ENCODE measurements at regions not wholly inside any gene's neighbourhood (a gene's known extent, or its start where the extent isn't known, plus 50 kb on each side); places are given as distances from the start of the nearest gene placed in this dataset.

DNA sequence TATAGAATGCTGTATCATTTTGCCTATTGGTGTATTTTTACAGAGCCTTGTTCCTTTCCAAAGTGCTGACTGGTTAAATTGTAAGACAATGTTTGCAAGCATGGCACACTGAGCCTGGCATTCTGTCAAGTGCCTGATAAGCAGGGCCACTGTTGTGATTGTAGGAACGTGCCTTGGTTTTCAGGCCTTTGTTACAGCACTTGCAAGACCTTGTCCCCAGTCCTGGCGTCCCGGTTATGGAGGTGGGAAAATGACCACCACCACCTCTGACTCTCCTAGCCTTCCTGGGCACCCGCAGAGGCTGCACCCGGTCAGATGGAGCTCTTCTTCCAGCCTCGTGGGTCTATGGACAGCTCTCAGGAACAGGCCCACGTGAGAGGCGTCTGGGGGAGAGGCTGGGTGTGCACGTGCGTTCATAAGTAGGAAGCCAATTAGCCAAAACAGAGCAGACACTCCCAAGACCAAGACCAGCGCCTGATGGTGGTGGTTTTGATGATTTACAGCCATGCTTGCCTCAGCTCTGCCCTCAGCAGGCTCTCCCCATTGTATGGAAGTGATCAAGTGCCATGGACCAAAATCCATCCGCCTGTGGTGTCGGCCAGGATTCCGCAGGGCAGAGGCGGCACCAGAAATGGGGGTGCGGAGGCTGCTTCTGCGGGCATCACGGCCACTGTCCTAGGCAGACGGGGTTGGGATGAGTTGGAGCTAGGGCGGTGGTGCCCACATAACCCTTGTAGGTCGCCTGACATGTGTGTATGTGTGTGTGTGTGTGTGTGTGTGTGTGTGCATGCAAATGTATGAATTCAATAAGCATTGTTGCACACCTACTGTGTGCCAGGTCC lies 89.8 kb downstream of the RTL6 start:
- ChIA-PET CTCF (no interaction called here), RAD21 (ENCODE audit: low non-redundant PET in 1 of 2, low total read pairs in 2 of 2, uncharacterized antibody in 2 of 2, unreplicated experiment in 2 of 2) (no interaction called here), POLR2A (no interaction called here)
- Histone ChIP-seq H4K20me1 (ENCODE audit: insufficient read depth) (no peaks in the 10 kb centered on the region), H3K9me2 (ENCODE audit: insufficient read depth) (no peaks in the 10 kb centered on the region), H3K27me3 (ENCODE audit: insufficient read depth, low read length) (no peaks in the 10 kb centered on the region), H3K36me3 (ENCODE audit: control insufficient read depth in 1 of 2, insufficient read depth in 2 of 2, low read length in 2 of 2) (no peaks in the 10 kb centered on the region), H2AFZ (ENCODE audit: low read depth, low read length, poor library complexity, severe bottlenecking) (no peak overlapping the region), H3K4me2 (ENCODE audit: low read length) (no peak overlapping the region), H3K79me2 (ENCODE audit: insufficient read depth, low read length) (no peaks in the 10 kb centered on the region), H3K27ac (ENCODE audit: low read depth, low read length) (no peak overlapping the region), H3K9me3 (ENCODE audit: control insufficient read depth in 1 of 2, insufficient read depth in 1 of 2, low read depth in 1 of 2, low read length in 2 of 2) (no peaks in the 10 kb centered on the region), H3K9ac (ENCODE audit: low read length) (no peak overlapping the region), H3K4me1 (ENCODE audit: control insufficient read depth in 1 of 2, insufficient read depth in 2 of 2, low read length in 2 of 2) (no peaks in the 10 kb centered on the region), H3K4me3 (replicated peaks in 1 of 2; ENCODE audit: low read depth in 1 of 2, low read length in 2 of 2) (no peak overlapping the region)
- TF ChIP-seq, protein P1, sequence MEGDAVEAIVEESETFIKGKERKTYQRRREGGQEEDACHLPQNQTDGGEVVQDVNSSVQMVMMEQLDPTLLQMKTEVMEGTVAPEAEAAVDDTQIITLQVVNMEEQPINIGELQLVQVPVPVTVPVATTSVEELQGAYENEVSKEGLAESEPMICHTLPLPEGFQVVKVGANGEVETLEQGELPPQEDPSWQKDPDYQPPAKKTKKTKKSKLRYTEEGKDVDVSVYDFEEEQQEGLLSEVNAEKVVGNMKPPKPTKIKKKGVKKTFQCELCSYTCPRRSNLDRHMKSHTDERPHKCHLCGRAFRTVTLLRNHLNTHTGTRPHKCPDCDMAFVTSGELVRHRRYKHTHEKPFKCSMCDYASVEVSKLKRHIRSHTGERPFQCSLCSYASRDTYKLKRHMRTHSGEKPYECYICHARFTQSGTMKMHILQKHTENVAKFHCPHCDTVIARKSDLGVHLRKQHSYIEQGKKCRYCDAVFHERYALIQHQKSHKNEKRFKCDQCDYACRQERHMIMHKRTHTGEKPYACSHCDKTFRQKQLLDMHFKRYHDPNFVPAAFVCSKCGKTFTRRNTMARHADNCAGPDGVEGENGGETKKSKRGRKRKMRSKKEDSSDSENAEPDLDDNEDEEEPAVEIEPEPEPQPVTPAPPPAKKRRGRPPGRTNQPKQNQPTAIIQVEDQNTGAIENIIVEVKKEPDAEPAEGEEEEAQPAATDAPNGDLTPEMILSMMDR (IDR thresholded peaks at IDR 0.05 in 2 of 3, conservative IDR thresholded peaks at IDR 0.05 in 1 of 3; ENCODE audit: borderline replicate concordance in 1 of 3, insufficient read depth in 1 of 3, low read depth in 2 of 3, low read length in 2 of 3), result no peak
- TF ChIP-seq EZH2 (IDR thresholded peaks at IDR 0.05) (no peak), SP1 (IDR thresholded peaks at IDR 0.05; ENCODE audit: low read depth) (no peak), SIN3A (IDR thresholded peaks at IDR 0.05; ENCODE audit: low read depth) (no peak), ZNF274 (IDR thresholded peaks at IDR 0.05; ENCODE audit: low read depth, low read length) (no peak), YY1 (IDR thresholded peaks at IDR 0.05; ENCODE audit: extremely low read depth, insufficient replicate concordance, low read depth, low read length) (no peak), CEBPB (IDR thresholded peaks at IDR 0.05; ENCODE audit: low read depth) (no peak), RAD21 (IDR thresholded peaks at IDR 0.05; ENCODE audit: low read depth) (no peak), CBX3 (IDR thresholded peaks at IDR 0.05; ENCODE audit: low read depth) (no peak), ELF1 (IDR thresholded peaks at IDR 0.05; ENCODE audit: borderline replicate concordance, low read depth) (no peak), EGR1 (IDR thresholded peaks at IDR 0.05; ENCODE audit: low read depth) (no peak), FOSL1 (IDR thresholded peaks at IDR 0.05; ENCODE audit: low read depth) (no peak), SRF (IDR thresholded peaks at IDR 0.05; ENCODE audit: low read depth) (no peak), JUND (IDR thresholded peaks at IDR 0.05) (no peak), EZH2phosphoT487 (IDR thresholded peaks at IDR 0.05; ENCODE audit: borderline replicate concordance) (no peak), ZFX (IDR thresholded peaks at IDR 0.05) (no peak)
- TF ChIP-seq, protein P2, sequence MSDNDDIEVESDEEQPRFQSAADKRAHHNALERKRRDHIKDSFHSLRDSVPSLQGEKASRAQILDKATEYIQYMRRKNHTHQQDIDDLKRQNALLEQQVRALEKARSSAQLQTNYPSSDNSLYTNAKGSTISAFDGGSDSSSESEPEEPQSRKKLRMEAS (IDR thresholded peaks at IDR 0.05), result no peak
- TF ChIP-seq, protein P3, sequence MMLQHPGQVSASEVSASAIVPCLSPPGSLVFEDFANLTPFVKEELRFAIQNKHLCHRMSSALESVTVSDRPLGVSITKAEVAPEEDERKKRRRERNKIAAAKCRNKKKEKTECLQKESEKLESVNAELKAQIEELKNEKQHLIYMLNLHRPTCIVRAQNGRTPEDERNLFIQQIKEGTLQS (IDR thresholded peaks at IDR 0.05), result no peak
- TF ChIP-seq, protein P4, sequence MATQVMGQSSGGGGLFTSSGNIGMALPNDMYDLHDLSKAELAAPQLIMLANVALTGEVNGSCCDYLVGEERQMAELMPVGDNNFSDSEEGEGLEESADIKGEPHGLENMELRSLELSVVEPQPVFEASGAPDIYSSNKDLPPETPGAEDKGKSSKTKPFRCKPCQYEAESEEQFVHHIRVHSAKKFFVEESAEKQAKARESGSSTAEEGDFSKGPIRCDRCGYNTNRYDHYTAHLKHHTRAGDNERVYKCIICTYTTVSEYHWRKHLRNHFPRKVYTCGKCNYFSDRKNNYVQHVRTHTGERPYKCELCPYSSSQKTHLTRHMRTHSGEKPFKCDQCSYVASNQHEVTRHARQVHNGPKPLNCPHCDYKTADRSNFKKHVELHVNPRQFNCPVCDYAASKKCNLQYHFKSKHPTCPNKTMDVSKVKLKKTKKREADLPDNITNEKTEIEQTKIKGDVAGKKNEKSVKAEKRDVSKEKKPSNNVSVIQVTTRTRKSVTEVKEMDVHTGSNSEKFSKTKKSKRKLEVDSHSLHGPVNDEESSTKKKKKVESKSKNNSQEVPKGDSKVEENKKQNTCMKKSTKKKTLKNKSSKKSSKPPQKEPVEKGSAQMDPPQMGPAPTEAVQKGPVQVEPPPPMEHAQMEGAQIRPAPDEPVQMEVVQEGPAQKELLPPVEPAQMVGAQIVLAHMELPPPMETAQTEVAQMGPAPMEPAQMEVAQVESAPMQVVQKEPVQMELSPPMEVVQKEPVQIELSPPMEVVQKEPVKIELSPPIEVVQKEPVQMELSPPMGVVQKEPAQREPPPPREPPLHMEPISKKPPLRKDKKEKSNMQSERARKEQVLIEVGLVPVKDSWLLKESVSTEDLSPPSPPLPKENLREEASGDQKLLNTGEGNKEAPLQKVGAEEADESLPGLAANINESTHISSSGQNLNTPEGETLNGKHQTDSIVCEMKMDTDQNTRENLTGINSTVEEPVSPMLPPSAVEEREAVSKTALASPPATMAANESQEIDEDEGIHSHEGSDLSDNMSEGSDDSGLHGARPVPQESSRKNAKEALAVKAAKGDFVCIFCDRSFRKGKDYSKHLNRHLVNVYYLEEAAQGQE (IDR thresholded peaks at IDR 0.05; ENCODE audit: low read depth), result no peak
- intact Hi-C loops (cut with micrococcal nuclease), result no loop called here
- DNase-seq (ENCODE audit: low read depth, low spot score) (no peak), ATAC-seq (no peak)
- no TSS peak for BruUV-seq (replicated peaks)

All from HCT116 (cell line).